ENCODE measurements at regions not wholly inside any gene's neighbourhood (a gene's known extent, or its start where the extent isn't known, plus 50 kb on each side); places are given as distances from the start of the nearest gene placed in this dataset.

DNA sequence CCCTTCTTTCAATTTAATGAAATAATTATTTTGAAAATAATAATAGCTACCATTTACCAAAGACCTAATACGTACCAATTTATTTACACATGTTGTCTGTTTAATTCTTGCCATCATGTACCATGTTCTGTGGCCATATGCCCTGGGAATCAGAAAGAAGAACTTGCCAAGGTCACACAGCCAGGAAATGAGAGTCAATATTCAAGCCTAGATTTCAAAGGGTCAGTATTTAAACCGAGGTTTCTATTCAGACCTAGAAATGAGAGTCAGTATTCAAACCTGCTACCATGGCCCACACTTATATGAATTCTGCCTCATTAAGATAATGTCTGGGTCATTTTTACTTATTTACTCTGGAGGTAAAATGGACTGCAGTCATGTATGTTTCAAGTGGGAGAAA lies 103.6 kb upstream of the TBL1XR1 start:
- no peak for DNase-seq (ENCODE audit: low spot score)

DNA sequence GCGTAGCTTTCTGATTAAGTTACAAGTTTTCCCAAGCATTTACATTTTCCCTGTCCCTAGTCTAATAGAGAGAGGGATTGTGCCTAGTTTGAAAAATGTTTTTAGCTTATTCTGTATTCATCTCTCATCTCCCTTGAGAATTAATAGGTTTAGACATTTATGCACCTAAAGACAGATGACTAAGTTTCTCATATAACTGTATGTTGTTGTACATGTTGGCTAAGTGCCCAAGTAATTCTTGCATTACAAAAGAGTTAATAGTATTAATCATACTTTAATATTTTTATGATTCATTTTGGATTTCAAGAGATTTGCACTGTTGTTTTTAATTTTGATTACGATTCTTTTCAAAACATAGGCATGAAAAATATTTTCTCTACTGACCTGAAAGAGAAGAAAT lies 109.0 kb upstream of the TBL1XR1 start:
- no peak for DNase-seq (ENCODE audit: low spot score)

DNA sequence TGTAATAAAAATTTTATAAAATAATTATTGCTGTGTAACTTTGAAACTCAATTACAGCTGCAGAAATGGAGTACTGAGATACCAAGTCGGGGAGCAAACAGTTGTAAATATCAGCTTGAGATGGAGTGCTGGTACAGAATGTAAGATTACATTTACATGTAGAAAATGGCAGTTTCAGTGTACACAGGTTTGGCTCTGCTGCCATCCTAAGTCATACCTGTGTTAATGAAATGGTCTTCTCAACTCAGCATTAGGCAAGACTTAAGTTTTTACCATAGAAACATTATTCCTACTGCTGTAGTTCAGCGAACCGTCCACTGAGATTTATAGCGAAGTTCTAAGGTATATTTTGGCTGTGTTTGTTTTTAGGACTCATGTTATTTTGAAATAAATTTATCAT lies 110.1 kb upstream of the TBL1XR1 start:
- DNase-seq (ENCODE audit: low spot score) = no peak

DNA sequence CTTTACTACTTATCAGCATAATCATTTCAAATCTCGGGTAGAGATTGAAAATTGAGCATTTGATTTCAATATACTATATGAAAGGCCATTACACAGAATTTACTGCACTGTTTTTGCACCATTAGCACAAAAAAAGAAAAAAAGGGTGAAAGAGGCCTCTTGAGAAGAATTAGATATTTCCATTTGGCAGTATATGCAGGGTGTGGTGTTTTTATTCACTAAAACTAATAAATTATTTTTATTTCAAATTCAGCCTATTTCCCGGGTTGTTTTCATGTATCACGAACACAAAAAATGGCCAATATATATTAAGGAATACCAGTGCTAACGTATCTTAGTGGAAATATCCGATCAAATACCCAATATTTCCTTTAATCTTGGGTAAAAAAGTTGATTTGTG lies 110.5 kb upstream of the TBL1XR1 start:
- DNase-seq (ENCODE audit: low spot score) = no peak

DNA sequence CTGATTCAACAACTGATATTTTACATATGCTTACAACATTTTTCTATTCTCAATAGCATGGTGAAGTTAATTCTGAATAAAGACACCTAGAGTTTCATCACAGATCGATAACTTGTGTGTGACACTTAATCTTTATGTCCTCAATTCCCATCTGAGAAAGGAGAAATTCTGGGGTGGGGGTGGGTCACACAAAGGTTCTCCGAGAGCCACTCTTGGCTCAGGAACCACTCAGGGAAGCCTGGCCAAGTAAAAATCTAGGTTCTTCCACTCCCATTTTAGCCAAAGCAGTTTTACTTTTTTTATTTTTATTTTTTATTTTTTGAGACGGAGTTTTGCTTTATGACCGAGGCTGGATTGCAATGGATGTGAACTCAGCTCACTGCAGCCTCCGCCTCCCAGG lies 111.0 kb upstream of the TBL1XR1 start:
- DNase-seq (ENCODE audit: low spot score) = no peak

DNA sequence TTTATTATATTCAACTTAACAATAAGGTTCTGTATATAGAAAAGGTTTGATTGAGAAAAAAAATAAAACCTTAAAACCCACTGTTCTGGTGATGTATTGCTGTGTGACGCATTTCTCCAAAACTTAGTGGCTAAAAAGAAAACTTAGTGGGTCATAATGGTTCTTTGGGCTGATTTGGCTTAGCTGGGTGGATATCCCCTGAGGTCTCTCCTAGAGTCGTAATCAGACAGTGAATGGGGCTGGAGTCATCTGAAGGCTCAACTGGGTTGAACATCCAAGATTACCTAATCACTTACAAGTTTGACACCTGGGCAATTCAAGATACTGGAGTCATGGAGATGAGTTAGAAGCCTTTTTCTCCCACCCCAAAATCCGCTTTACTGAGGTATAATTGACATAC lies 111.6 kb upstream of the TBL1XR1 start:
- DNase-seq (ENCODE audit: low spot score) = no peak

DNA sequence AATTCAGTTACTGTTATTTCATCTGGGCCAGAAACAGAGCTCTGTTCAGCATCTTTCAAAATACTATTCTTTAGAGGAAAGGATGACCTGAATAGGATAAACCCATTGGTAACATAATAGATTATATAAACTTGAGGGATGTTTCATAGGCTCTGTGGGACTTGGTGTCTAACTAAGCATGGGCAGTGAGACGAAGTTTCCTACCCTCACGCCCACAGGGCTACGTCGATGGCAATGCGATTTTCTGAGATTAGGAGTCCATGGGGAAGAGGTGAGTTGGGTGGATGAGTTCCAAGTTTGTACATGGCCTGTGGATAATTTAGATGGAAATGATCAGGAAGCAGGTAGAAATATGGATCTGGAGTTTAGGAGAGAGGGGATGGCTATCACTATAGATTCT lies 115.2 kb upstream of the TBL1XR1 start:
- DNase-seq (ENCODE audit: low spot score) = no peak

DNA sequence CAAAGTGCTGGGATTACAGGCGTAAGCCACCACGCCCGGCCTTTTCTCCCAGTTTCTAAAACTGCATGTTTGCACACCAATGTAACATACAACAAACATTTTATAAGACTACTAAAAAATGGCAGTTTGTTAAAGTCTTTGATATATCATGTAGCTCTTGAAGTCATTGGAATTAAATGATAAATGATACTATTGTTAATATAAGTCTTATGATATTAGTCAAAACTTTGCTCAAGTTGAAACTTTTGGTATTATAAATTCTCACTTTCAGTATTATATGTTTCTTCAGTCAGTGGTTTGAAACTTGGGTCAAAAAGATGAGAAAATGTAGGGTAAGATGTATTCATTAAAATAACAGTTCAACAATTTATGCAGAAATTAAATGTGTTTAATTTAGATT lies 117.6 kb upstream of the TBL1XR1 start:
- no peak for DNase-seq (ENCODE audit: low spot score)

DNA sequence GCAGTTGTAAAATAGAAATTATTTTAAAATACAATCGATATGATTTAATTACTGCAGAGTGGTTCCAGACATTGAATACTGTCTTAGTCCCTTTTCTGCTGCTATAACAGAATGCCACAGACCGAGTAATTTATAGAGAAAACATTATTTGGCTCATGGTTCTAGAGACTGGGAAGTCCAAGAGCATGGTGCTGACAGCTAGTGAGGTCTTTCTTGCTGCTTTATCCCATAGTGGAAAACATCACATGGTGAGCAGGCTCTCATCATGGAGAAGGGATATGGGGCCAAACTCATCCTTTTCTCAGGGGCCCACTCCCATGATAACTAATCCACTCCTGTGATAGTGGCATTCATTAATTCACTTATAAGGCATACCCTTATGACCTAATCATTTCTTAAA lies 120.0 kb upstream of the TBL1XR1 start:
- DNase-seq (ENCODE audit: low spot score) = no peak

DNA sequence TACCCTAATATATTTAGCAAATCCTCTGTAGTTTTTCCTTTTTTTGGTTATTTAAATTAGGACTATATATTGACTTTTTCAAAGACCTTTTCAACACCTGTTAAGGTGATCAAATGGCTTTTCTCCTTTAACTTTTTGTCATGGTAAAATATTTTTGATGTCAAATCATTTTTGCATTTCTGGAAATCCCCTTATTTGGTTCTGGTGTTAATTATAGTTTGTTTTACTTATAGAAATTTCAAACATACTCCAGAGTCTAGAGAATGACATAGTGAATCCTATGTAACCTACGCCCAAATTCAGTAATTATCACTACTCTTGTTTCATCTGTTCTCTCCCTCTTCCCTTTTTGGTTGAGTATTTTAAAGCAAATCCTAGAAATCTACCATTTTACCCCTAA lies 121.3 kb upstream of the TBL1XR1 start:
- DNase-seq (ENCODE audit: low spot score) = no peak

DNA sequence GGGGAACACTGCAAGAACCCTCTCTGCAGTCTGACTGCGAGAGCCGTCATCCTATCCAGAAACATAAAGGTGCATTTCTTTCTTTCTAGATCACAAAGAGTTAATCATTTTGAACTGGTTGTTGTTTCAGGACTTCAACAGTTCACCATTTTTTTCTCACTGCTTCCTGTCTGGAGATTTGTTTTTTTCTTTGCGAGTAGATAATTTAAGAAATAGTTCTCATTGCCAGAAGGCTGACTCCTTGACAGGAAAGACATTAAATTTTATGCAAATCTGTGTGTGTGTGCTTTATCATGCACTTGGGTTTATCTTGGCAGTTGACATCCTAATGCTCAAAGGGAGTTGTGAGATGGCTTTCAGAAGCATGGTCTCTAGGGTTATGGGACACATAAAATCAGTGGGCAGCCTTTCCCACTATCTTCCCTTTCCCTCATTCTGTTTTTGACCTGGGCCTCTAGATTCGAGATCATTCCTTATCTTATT lies 123.5 kb upstream of the TBL1XR1 start:
- DNase-seq (ENCODE audit: low spot score) = no peak

DNA sequence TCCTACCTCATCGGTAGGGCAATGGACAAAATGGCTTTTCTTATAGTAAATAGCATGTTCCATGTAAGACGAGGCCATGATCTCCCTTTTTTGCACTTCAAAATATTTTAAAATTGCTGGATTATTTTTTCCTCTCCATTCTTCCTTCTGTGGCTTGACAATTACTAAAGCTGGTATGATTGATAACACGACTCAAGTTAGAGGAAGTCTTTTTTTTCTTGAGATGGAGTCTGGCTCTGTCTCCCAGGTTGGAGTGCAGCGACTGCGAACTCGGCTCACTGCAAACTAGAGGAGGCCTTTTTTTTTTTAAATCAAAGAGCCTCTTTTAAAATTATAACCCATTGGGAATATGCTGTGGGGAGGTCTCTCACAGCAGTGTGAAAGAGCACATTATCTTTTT lies 124.5 kb upstream of the TBL1XR1 start:
- DNase-seq (ENCODE audit: low spot score) = no peak

DNA sequence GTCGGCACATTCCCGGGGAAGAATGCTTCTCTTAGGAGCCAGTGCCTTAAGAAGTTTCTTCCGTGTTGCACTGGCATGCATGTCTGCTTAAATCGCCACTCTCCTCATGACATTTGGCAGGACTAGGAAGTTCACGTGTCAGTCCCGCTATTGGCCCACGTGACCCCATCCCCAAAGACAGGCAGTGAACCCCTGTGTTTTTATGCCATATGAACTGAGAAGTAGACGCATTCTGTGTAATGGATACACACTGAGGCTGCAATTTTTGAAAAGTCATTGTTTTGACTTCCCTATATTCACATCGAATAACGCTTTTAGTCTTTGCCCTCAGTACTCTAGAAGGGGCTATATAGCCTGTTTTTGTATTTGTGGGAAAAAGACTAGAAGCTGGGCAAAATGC lies 125.6 kb upstream of the TBL1XR1 start:
- no peak for DNase-seq (ENCODE audit: low spot score)

DNA sequence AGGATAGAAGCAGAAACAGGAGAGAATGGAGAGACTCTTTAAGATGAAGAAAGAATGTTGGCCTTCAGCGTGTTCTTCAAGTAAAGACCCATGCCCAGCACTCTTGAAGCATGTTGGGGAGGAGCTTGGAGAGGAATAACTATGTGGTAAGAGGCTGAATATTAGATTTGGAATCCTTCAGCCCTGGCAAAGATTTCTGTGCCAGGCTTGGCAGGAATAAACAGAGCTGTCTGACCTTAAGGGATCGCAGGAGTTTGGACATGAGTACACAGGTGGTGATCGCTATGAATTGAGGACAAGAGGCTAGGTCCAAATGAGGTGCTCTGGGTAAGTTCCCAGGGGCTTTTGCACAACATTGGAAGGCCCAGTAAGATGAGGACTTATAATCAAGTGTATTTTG lies 132.6 kb upstream of the TBL1XR1 start:
- no peak for DNase-seq (ENCODE audit: low spot score)

DNA sequence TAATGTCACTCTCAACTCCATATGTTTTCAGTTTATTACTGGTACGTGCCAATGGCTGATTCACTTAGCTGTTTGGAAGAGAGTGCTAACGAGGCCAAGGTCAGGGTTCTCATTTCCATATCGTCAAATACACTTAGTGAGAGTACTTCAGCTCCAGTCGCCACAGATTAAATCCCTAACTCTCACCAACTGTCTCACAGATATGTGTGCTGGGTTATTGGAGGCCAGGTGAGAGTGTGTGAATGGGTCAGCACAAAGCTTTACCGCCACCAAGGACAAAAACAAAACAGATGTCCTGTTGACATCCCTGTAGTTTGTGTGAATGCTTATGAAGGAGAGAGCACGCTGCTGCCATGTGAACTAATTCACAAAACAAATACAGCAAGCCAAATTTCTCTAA lies 133.5 kb upstream of the TBL1XR1 start:
- DNase-seq (ENCODE audit: low spot score) = no peak

DNA sequence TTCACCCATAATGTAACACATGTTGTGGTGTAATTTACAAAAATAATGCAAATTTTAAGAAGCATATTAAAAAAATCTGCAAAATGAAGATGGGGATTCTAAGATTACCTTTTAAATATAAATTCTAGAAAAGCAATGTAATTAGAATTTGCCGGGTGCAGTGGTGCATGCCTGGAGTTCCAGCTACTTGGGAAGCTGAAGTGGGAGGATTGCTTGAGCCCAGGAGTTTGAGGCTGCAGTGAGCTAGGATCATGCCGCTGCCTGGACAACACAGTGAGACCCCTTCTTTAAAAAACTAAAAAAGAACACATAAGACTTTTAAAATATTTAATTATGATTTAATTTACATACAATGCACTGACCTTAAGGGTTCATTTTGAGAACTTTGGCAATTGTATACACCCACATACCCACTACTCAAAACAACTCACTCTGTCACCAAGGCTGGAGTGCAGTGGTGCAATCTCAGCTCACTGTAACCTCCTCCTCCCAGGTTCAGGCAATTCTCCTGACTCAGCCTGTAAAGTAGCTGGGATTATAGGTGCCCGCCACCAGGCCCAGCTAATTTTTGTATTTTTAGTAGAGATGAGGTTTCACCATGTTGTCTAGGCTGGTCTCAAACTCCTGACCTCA lies 134.0 kb upstream of the TBL1XR1 start:
- DNase-seq (ENCODE audit: low spot score) = no peak

DNA sequence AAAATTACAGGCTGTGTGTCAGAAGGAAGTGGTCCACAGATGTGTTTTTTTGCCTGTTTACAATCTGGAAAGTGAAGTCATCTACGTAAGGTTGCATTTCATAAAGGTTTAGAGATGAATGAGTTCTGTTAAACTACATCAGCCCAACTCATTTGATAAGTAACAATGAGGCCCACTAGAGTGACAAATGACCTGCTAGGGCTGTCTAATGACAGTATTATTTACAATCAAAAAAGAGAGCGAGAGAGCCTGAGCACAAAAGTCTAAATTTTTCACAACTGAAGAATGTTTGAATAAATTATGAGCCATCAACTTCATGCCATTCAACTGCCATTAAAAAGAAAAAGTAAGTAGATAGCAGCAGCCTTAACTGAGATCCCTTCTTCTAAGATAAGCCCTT lies 135.7 kb upstream of the TBL1XR1 start:
- DNase-seq (ENCODE audit: low spot score) = no peak

DNA sequence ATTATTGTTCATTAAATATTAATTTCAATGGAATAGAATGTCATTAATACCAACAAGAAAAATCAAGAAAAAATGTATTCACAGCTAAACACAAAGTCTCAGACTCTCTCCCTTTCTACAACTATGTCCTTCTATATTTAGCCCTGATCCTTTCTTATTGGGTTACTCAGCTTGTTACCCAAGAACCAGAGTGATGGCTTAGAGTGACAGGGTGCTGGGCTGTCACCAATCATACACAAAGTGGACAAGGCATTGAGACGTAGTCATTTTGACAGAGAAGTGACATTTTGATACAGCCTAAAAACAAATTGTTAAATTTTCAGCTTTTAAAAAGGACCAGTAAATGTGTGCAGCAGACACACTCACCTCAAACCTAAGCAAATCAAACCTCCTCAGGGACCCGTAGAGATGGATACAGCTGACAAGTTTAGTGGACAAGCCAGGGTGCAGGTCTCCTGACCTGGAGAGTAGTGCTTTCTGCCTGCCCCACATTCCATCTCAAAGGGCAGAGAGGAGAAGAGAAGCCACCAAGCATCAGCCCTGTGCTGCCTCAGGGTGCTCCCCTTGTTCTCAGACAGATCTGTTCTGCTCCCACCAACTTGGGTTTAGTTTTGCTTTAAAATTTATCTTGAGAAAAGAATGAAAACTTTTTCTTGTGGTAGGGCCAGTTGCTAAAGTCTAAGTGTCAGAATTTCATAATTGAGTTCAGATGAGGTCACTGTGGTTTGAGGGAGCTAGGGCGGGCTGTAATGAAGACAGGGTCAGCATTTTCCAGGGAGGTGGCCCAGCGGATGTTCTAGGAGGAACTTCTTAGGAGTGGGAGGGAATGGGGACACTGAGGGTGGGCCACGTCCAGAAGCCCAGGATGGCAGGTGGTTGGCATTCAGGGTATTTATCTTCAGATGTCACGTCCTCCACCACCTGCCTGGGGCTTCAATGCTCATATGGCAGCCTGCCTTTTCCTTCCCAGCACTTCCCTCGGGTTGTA lies 136.5 kb upstream of the TBL1XR1 start:
- DNase-seq (ENCODE audit: low spot score) = no peak

DNA sequence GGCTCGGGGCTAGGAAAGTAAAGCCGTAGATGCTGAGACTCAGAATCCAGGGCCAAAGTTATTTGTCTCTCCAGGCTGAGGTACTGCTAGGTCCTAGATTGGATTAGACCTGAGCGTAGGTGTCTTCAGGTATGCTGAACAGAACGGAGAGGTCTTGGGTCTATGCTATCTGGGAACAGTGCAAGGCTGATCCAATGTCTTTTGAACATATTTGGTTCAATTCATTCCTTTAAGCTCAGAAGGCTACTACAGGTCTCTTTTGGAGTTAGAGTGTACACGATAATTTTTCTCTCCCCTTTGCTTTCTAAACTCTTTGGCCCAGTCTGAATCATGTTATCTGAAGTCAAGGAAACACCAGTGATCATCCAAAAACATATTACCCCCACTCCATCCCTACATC lies 137.5 kb upstream of the TBL1XR1 start:
- no peak for DNase-seq (ENCODE audit: low spot score)

DNA sequence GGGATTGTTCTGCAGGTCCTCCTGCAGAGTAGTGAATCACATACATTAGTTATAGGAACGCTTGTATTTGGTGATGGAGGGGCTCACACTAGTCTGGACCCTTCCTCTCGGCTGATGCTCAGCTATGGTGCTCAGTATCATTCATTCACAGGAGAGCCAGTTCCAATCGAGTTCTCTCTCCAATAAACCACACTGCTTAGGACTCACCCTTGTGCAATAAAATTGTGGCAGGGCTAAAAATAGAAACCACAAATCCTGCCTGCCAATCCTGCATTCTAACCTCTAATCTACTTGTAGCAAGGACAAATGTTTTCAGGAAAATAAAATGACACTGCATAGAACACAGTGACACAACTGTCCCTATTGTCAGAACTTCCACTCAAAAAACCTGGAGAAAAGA lies 138.4 kb upstream of the TBL1XR1 start:
- DNase-seq (ENCODE audit: low spot score) = no peak

DNA sequence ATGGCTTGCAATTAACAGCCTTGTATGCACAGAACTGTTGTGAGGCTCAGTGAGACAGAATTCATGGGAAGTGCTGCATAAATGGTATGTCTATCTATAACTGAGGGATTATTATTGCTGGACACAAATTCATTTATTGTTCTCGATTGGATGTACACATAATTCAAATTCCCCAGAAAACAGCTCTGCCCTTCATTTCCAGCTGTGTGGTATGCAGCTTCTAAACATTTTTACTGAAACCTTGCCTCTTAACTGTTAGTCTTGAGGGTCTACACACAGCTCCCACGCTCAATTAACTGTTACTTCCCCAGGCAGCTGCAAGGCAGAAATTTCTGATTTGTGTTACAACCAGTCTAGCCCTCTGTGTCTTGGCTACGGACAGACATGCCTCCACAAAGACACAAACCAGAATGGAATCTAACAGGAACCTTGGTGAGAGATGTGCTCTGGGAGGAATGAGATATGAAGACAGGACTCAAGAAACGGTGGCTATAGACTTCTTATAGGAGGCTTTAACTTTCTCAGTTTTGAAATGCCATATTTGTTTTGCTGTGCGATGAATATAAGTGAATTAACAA lies 139.7 kb upstream of the TBL1XR1 start:
- no peak for DNase-seq (ENCODE audit: low spot score)

DNA sequence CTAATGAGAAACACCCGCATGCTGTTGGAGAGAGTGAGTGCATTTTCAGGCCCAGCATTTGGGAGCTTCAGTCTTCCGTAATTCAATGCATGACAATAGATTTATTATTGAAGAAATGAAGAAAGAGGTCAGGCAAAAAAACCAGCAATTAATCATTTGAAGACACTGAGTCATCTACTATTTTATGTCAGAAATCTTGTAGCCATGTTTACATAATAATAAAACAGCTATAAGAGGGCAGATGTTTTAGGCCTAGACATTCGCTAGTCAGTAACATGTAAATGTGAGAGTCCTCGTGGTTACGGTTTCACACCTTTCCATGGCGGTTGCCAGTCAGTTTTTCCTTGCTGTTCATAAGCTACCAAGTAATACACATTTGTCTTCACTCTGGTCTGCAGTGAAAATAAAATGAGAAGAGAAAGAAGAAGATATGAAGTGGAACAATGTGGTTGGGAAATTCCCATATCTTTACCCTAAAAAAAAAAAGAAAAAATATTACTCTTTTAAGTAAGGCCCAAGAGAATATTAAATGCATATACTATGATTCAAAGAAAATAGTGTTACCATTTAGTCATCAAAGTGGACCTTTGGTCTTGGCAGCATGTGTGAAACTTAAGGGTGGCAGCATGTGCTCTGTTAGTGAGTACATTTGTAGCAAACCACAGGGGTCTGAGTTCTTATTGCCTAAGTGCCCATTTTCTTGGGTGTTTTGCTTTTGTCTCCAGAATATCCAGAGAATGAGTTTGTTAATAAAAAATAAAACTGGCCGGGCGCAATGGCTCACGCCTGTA lies 140.5 kb upstream of the TBL1XR1 start:
- DNase-seq (ENCODE audit: low spot score) = no peak
